Nephron (organoid): ENCODE measurements at regions not wholly inside any gene's neighbourhood (a gene's known extent, or its start where the extent isn't known, plus 50 kb on each side); places are given as distances from the start of the nearest gene placed in this dataset.

Experiments
- H3K27ac Mint-ChIP-seq, 3 experiments: 2 replicates each; pipeline ENCODE4 v1.8.0; 2020; ENCODE audit warnings: mixed read lengths in 3 of 3, mild to moderate bottlenecking in 2 of 3, moderate library complexity in 1 of 3
- H3K27me3 Mint-ChIP-seq: 2 replicates; pipeline ENCODE4 v1.8.0; 2021; ENCODE audit warnings: low read depth, mild to moderate bottlenecking, moderate library complexity, mixed read lengths
- H3K36me3 Mint-ChIP-seq: 2 replicates; pipeline ENCODE4 v1.8.0; 2020; ENCODE audit warnings: low read depth, mixed read lengths
- H3K4me1 Mint-ChIP-seq: 2 replicates; pipeline ENCODE4 v1.8.0; 2020; ENCODE audit warnings: mixed read lengths
- H3K4me3 Mint-ChIP-seq, 3 experiments: 2 replicates each; pipeline ENCODE4 v1.8.0; 2020; ENCODE audit warnings: mild to moderate bottlenecking in 3 of 3, mixed read lengths in 3 of 3, moderate library complexity in 2 of 3
- H3K9me3 Mint-ChIP-seq: 2 replicates; pipeline ENCODE4 v1.8.0; 2020; ENCODE audit warnings: mixed read lengths
- CTCF ChIP-seq, 3 experiments: fragments of 200-600 bp; sonication (generic); IDR thresholded peaks; one replicate each; pipeline ENCODE4 v1.5.0; 2021; ENCODE audit warnings: antibody characterized with exemption in 3 of 3; ENCODE audit not compliant: unreplicated experiment in 3 of 3

GRCh38 chr15:89401631-89402517, 67.2 kb upstream of the POLG start:
- Mint-ChIP-seq H3K27me3 (peaks cover 97% of the 10 kb centered on the region), H3K27ac (no peak overlapping the region), H3K9me3 (no peaks in the 10 kb centered on the region), H3K36me3 (no peaks in the 10 kb centered on the region), H3K4me3 (peak overlapping the region in 2 of 3 experiments; percentile 18 to 46), H3K4me1 (peaks cover 29% of the 10 kb centered on the region)
- no peak for TF ChIP-seq CTCF (IDR thresholded peaks at IDR 0.05; ENCODE audit: unreplicated experiment in 3 of 3)

- H3K36me3 Mint-ChIP-seq, result no peaks in the 10 kb centered on the region
- H3K27ac Mint-ChIP-seq, result no peak overlapping the region
- peaks cover 24% of the 10 kb centered on the region for H3K4me1 Mint-ChIP-seq
- no peak for TF ChIP-seq CTCF (IDR thresholded peaks at IDR 0.05; ENCODE audit: unreplicated experiment in 3 of 3)
- no peaks in the 10 kb centered on the region for H3K9me3 Mint-ChIP-seq
- peak overlapping the region; percentile 61 to 88 (median 86) for H3K4me3 Mint-ChIP-seq
- H3K27me3 Mint-ChIP-seq, result peaks cover 97% of the 10 kb centered on the region
Measured at GRCh38 chr15:89400782-89401545, 66.3 kb upstream of the POLG start.

GRCh38 chr15:89400116-89400781, 65.6 kb upstream of the POLG start:
- Mint-ChIP-seq H3K36me3 (no peaks in the 10 kb centered on the region), H3K4me3 (peak overlapping the region; percentile 61 to 88 (median 86)), H3K4me1 (peaks cover 24% of the 10 kb centered on the region), H3K9me3 (no peaks in the 10 kb centered on the region), H3K27ac (no peak overlapping the region), H3K27me3 (peaks cover 97% of the 10 kb centered on the region)
- TF ChIP-seq CTCF (IDR thresholded peaks at IDR 0.05; ENCODE audit: unreplicated experiment in 3 of 3), result no peak

- Mint-ChIP-seq H3K27ac (no peak overlapping the region), H3K36me3 (no peaks in the 10 kb centered on the region), H3K9me3 (no peaks in the 10 kb centered on the region), H3K4me3 (peak overlapping the region; percentile 29 to 73 (median 72)), H3K27me3 (peaks cover 97% of the 10 kb centered on the region), H3K4me1 (peaks cover 24% of the 10 kb centered on the region)
- TF ChIP-seq CTCF (IDR thresholded peaks at IDR 0.05; ENCODE audit: unreplicated experiment in 3 of 3), result peak; percentile 9 to 19 (median 10)
Measured at GRCh38 chr15:89399238-89400115, 64.9 kb upstream of the POLG start.

- Mint-ChIP-seq H3K36me3 (no peaks in the 10 kb centered on the region), H3K27me3 (peaks cover 97% of the 10 kb centered on the region), H3K9me3 (no peaks in the 10 kb centered on the region), H3K27ac (no peak overlapping the region), H3K4me3 (peak overlapping the region in 2 of 3 experiments; percentile 72 to 73), H3K4me1 (peaks cover 24% of the 10 kb centered on the region)
- no peak for TF ChIP-seq CTCF (IDR thresholded peaks at IDR 0.05; ENCODE audit: unreplicated experiment in 3 of 3)
Measured at GRCh38 chr15:89398896-89399237, 64.2 kb upstream of the POLG start.
